GM21619 (cell line): ENCODE measurements at regions not wholly inside any gene's neighbourhood (a gene's known extent, or its start where the extent isn't known, plus 50 kb on each side); places are given as distances from the start of the nearest gene placed in this dataset.

Experiments used
- ATAC-seq: cut with Tn5 transposase; IDR thresholded peaks from one replicate; pipeline ENCODE4 v1.9.1; 2021; ENCODE audit not compliant: unreplicated experiment

DNA sequence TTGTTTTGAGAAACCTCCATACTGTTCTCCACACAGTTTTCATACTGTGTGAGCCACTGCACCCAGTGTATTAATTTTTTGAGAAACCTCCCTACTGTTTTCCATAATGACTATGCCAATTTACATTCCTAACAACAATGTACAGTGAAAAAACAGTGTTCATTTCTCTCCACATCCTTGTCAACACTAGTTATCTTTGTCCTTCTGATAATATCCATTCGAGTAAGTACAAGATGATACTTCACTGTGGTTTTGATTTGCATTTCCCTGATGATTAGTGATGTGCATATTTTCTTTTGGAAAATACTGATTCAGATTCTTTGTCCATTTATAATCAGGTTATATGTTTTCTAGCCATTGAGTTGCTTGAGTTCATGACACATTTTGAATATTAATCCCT is 462.0 kb downstream of the CDH11 start:
- no peak for ATAC-seq

GRCh38 chr16:64657316-64658011 is 464.4 kb downstream of the CDH11 start:
- no peak for ATAC-seq

DNA sequence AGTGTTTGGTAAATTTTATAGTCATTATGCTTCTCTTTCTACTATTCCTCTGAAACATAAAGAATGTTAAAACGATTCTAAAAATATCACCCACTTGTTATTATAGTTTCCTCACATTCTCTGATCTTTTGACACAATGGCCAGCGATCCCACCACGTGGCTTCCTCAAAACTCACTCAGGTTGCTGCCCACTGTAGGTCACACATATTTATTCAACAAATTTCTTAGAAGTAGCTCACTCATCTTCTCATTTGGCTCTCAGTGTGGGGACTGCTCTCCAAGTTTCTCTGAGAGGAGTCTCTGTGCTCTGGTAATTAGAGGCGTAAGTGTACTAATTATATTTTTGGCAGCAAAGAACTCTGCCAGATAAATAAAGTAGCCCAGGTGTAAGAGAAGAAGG is 465.4 kb downstream of the CDH11 start:
- no peak for ATAC-seq

GRCh38 chr16:64654178-64654577 is 467.7 kb downstream of the CDH11 start:
- ATAC-seq: no peak

GRCh38 chr16:64648282-64648681 is 473.6 kb downstream of the CDH11 start:
- no peak for ATAC-seq

GRCh38 chr16:64641343-64641742 is 480.5 kb downstream of the CDH11 start:
- ATAC-seq: no peak

DNA sequence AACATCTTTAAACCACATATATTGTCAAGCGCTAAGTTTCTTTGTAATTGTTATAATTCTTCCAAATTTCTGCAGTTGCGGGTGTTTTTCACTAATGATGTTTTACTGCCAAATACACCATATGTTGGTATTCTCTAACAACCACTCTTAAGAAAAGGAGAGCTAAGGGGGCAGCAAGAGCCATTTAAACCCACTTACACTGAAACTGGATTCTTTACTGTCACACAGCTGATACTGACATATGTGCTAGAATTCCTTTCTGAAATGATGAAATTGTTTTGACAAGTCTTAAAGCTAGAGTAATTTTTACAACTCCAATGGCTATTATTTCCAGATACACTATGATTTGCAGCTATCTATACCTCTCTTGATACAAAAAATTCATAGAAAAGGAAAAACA is 483.1 kb downstream of the CDH11 start:
- ATAC-seq: no peak

GRCh38 chr16:64629622-64630021 is 492.2 kb downstream of the CDH11 start:
- no peak for ATAC-seq

DNA sequence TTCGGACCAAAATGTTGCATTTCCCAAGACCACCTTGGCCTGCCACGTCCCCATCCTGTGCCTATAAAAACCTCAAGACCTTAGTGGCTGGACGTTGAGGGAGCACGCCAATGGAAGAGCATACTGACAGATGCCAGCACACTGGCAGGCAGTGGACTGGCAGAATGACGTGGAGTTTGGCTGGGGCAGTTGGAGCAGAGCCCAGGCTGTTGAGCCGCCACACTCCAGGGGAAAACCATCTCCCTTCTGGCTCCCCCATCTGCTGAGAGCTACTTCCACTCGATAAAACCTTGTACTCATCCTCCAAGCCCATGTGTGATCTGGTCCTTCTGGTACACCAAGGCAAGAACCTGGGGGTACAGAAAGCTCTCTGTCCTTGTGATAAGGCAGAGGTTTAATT is 494.1 kb downstream of the CDH11 start:
- no peak for ATAC-seq

DNA sequence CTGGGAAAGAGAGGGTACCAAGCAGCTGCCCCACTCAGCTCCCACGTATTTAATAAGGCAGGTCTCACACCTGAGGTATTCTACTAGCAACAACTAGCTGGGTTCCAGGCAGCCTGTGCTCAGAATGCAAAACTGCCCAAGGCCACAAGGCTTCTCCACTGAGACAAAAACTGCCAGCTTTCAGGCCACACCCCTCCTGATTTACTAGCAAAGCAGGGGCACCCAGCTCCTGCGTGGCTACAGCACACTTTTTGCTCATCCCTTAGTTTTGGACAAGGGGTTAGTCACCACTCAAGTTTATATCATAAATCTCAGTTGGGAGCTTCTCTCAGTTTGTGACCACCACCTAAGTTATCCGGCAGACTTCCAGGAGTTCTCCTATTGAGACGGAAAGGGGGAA is 494.6 kb downstream of the CDH11 start:
- ATAC-seq: no peak

DNA sequence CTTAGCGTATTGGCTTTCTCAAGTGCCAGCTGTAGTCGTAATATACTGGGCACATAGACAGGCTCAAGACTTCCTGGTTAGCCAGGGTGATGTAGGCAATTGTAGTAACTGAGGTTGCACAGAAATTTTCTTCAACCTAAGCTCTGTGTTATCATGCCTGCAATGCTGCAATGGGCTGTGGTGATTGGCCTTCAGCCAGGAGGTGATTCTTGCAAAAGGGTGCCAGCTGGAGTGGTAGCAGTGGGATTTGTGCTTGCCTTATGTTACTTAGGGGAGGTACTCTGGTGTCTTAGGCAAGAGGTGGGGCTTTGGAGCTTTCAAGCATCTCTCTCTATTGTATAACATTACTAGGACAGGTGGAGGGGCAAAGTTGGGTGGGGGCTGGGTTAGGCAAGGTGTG is 495.1 kb downstream of the CDH11 start:
- no peak for ATAC-seq

DNA sequence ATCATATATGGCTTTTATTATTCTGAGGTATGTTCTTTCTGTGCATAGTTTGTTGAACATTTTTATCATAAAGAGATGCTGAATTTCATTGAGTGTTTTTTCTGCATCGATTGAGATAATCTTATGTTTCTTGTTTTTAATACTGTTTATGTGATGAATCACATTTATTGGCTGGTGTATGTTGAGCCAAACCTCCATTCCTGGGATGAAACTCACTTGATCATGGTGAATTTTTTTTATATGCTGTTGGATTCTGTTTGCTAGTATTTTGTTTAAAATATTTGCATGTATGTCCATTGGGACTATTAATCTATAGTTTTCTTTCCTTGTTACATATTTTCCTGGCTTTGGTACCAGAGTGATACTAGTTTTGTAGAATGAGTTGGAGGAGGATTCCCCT is 500.2 kb downstream of the CDH11 start:
- no peak for ATAC-seq

DNA sequence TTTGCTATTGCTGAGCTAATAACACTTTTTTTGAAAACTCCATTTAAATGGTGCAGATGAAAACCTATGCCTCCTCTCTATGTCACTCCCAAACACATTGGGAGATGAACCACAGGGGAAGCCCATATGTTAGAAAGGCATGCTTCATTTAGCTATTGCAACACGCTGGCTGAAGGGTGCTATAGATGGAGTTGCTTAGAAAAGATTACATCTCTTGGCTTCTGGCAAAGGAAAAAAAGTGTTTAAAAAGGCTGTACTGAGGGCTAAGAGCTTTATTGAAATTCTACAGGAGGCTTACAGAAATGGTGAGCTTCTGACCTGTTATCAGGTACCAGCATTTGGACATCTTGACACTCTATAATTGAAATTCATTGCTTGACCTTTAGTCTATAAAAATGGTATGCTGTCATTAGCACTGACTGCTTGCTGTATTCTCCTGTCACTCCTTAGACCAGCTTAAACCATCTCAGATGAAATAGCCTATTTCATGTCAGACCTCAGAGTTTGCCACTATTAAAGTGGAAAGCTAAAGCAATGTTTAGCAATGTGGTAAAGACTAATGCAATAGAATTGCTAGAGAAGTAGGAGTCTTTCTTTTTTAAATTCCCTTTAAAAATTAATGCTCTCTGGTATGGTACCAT is 503.9 kb downstream of the CDH11 start:
- no peak for ATAC-seq

DNA sequence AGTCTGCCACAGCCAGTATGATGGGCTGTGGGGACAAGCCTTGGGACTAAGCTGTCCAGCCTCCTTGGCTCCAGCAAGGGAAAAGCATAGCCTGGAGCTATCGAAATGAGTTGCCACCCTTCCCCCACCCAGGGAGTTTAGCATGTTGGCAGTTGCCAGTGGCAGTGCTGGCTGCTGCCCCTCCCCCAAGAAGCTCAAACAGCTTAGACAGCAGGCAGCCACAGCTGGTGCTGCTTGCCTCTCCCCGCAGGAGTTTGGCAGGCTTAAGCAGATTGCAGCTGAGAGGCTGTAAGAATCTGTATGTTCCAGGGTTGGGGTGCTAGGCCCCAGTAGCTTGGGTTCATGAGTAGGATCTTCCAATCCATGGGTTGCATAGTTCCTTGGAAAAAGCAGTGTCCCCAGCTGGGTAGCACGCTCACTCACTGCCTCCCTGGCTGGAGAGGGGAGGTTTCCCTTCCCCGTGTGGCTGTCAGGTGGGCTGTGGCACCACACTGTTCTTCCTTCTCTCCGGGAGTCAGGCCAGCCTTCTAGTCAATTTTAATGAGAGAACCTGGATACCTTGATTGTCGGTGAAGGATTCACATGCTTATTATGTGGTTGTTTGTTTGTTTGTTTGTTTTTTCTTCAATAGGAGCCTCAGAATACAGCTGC is 506.1 kb downstream of the CDH11 start:
- ATAC-seq: no peak

DNA sequence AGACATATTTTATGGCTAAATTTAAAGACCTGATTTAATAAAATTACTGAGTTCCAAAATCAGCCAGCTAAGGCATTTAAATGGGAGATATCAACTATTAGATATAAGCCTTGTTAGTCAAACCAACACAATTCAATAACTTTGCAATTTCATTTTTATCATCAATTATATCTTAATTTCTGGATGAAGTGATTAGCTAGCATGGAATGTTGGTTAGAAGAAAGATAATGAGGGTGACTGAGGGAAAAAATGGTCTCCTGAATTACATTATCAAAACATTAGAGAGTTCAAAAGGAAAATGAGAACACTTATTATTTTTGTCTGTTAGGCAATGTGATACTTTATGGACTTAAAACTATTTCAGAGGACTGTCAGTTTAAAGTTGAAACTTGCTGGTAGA is 525.7 kb downstream of the CDH11 start:
- ATAC-seq: no peak

GRCh38 chr16:64590513-64590912 is 531.4 kb downstream of the CDH11 start:
- ATAC-seq: no peak

DNA sequence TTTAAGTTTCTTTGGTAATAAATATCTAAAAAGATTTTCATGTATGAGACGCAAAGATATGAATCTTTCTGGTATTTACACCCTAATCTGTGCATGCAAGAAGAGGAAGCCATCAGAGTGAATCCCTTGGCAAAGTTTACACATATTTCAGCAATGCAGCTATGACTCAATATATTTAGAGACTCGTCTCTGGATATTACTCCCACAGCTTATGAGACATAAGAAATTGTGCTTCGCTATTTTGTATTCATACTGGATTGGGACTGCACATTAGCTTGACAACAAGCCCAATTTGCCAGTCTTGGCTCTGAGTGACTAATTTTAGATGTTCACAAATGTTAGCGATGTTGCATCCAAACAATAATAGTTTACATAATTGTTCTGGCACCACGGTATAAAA is 532.0 kb downstream of the CDH11 start:
- ATAC-seq: no peak

DNA sequence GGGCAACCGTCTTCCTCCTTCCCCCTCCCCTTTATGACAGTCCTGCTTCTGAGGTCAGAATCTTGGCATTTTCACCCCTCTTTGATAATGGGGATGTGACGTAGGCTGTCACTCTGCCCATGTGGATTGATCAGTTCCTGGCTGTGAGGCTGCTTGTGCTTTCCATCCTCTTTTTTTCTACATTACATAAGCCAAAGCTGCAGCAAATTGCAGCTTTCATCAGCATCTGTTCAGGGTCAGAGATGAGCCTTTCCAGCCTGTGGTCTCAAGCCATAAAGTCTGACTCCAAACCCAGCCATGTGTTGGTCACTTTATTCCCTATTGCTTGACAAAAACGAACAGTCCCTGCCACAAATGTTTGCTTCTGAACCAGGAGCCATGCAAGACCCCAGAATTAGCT is 535.1 kb downstream of the CDH11 start:
- no peak for ATAC-seq

DNA sequence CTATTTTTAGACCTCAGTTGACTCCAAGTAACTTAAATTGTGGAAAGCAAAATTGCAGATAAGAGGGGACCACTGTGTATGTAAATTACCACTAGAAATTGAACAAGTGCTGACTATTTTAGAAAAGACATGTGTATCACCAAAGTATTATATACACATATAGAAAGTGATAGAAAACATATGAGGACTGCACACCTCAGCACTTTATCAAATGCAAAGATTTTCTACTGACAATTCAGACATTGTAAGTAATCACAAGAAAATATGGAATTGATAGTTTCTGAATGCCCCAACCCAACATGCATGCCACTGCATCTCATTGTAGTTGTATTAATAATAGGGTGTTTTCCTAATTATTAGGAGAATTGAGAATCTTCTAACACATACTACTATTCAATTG is 536.5 kb downstream of the CDH11 start:
- no peak for ATAC-seq

GRCh38 chr16:64580558-64580957 is 541.3 kb downstream of the CDH11 start:
- no peak for ATAC-seq

- ATAC-seq: no peak
Measured at GRCh38 chr16:64579712-64580111, 542.2 kb downstream of the CDH11 start.

GRCh38 chr16:64545768-64546167 is 576.1 kb downstream of the CDH11 start:
- ATAC-seq: no peak

GRCh38 chr16:64544859-64545258 is 577.0 kb downstream of the CDH11 start:
- no peak for ATAC-seq
